HepG2 (cell line): ENCODE measurements at regions not wholly inside any gene's neighbourhood (a gene's known extent, or its start where the extent isn't known, plus 50 kb on each side); places are given as distances from the start of the nearest gene placed in this dataset.

Experiments used
- ATAC-seq: fragments of 200-7000 bp; cut with Tn5 transposase; 3 replicates; pipeline ENCODE4 v1.9.1; 2020; ENCODE audit warnings: mild to moderate bottlenecking, moderate library complexity
- BruUV-seq: library from RNA; stranded (reverse); fragments of 400-500 nt; replicated peaks from 2 replicates; lab custom pipeline; 2021; lab: Mats Ljungman, UMichigan
- CTCF ChIA-PET: fragments of 300-600 bp; formaldehyde crosslinking; extraction: SDS; loops from one replicate; lab custom pipeline; 2021; ENCODE audit warnings: low total read pairs, inconsistent platforms, low intra/inter-chr PET ratio; lab: Yijun Ruan, JAX
- POLR2A ChIA-PET: fragments of 350-600 bp; sonication (Branson Sonifier 250); formaldehyde crosslinking; loops from one replicate; lab custom pipeline; 2020; ENCODE audit warnings: antibody characterized with exemption, inconsistent platforms; lab: Yijun Ruan, JAX
- DNase-seq: peaks from one replicate; pipeline ENCODE4 v3.0.0-alpha.2; 2015; ENCODE audit warnings: low spot score
- FAIRE-seq: peaks from 3 replicates; lab custom pipeline; 2011; peaks lifted over from hg19 to GRCh38; lab: Jason Lieb, UNC
- H2AFZ ChIP-seq: one replicate; pipeline ENCODE4 v1.6.1; 2011; ENCODE audit warnings: low read length, inconsistent platforms
- H3K27ac ChIP-seq: fragments of 300-600 bp; 3 replicates; pipeline ENCODE4 v1.8.0; 2011; ENCODE audit warnings: mixed run types, mild to moderate bottlenecking, mixed read lengths, low read length, inconsistent platforms; ENCODE audit not compliant: insufficient read depth; ENCODE audit errors: extremely low read length
- H3K27me3 ChIP-seq, 2 experiments: fragments of 200-600 bp in 1 of 2; 2 replicates in 1 of 2; 3 replicates in 1 of 2; pipeline versions ENCODE4 v1.6.0 to v1.8.0; 2011; ENCODE audit warnings: low read length in 2 of 2, mild to moderate bottlenecking in 2 of 2, moderate library complexity in 2 of 2, inconsistent platforms in 1 of 2; ENCODE audit not compliant: insufficient read depth in 2 of 2, control insufficient read depth in 1 of 2
- H3K36me3 ChIP-seq, 2 experiments: fragments of 200-600 bp in 1 of 2; replicated peaks in 1 of 2; 2 replicates in 1 of 2; 3 replicates in 1 of 2; pipeline versions ENCODE4 v1.5.1 to v1.8.0; 2011; ENCODE audit warnings: low read length in 2 of 2, inconsistent platforms in 1 of 2; ENCODE audit not compliant: insufficient read depth in 2 of 2, control insufficient read depth in 1 of 2
- H3K4me1 ChIP-seq: 2 replicates; pipeline ENCODE4 v1.5.1; 2012; ENCODE audit warnings: low read length, inconsistent platforms; ENCODE audit not compliant: insufficient read depth
- H3K4me2 ChIP-seq: 2 replicates; pipeline ENCODE4 v1.6.0; 2011; ENCODE audit warnings: low read depth, low read length, inconsistent platforms
- H3K4me3 ChIP-seq, 3 experiments: fragments of 200-600 bp in 1 of 3; sonication (generic), shearing (Covaris generic) in 1 of 3; replicated peaks in 1 of 3; 2 replicates each; pipeline ENCODE4 v1.5.1; 2011 to 2016; ENCODE audit warnings: low read length in 3 of 3, inconsistent platforms in 2 of 3, low read depth in 2 of 3, mild to moderate bottlenecking in 2 of 3, control low read depth in 1 of 3, mixed read lengths in 1 of 3; ENCODE audit not compliant: insufficient read depth in 1 of 3
- H3K79me2 ChIP-seq: one replicate; pipeline ENCODE4 v1.6.1; 2011; ENCODE audit warnings: low read length, inconsistent platforms; ENCODE audit not compliant: insufficient read depth
- H3K9ac ChIP-seq: 2 replicates; pipeline ENCODE4 v1.6.0; 2011; ENCODE audit warnings: mild to moderate bottlenecking, low read depth, low read length, inconsistent platforms; ENCODE audit not compliant: insufficient read depth
- H3K9me3 ChIP-seq: 2 replicates; pipeline ENCODE4 v1.5.1; 2012; ENCODE audit warnings: mild to moderate bottlenecking, low read length
- H4K20me1 ChIP-seq: 2 replicates; pipeline ENCODE4 v1.6.0; 2011; ENCODE audit warnings: inconsistent platforms, mild to moderate bottlenecking, low read length, moderate library complexity; ENCODE audit not compliant: insufficient read depth
- GLMP ChIP-seq: sonication (generic); formaldehyde crosslinking; IDR thresholded peaks from 2 replicates; pipeline ENCODE4 v1.9.0; 2021; ENCODE audit warnings: missing genetic modification reagents, mild to moderate bottlenecking, borderline replicate concordance
- ZBTB43 ChIP-seq: sonication (generic); formaldehyde crosslinking; conservative IDR thresholded peaks from 2 replicates; pipeline ENCODE4 v1.4.0; 2020; ENCODE audit warnings: missing genetic modification reagents
- ZIK1 ChIP-seq: sonication (generic); formaldehyde crosslinking; IDR thresholded peaks from 2 replicates; pipeline ENCODE4 v1.5.0; 2020; ENCODE audit warnings: mild to moderate bottlenecking, low read depth, missing genetic modification reagents, borderline replicate concordance
- ZKSCAN5 ChIP-seq: sonication (generic); formaldehyde crosslinking; IDR thresholded peaks from 2 replicates; pipeline ENCODE4 v1.5.1; 2020; ENCODE audit warnings: mild to moderate bottlenecking, missing genetic modification reagents
- ZNF562 ChIP-seq: sonication (generic); formaldehyde crosslinking; IDR thresholded peaks from 2 replicates; pipeline ENCODE4 v1.8.0; 2022; ENCODE audit warnings: missing genetic modification reagents, borderline replicate concordance
- ZNF577 ChIP-seq: sonication (generic); formaldehyde crosslinking; IDR thresholded peaks from 2 replicates; pipeline ENCODE4 v1.4.0; 2020; ENCODE audit warnings: mild to moderate bottlenecking, low read depth, missing genetic modification reagents, borderline replicate concordance
- ZNF672 ChIP-seq: sonication (generic); formaldehyde crosslinking; IDR thresholded peaks from 2 replicates; pipeline ENCODE4 v1.8.1; 2022; ENCODE audit warnings: missing genetic modification reagents
- WGBS: methylation state at CpG from one replicate; pipeline ENCODE4 v1.1.6; 2017; ENCODE audit warnings: low lambda C conversion rate; 5-methylcytosine and 5-hydroxymethylcytosine counted together
- in situ Hi-C: cut with HindIII; loops from 2 replicates; pipeline ENCODE4 v1.10.0; 2017; ENCODE audit warnings: low pct_unique_long_range_greater_than_20kb; ENCODE audit not compliant: extremely low pct_ligation_motif_present
- intact Hi-C: fragments of 100-400 bp; cut with micrococcal nuclease; formaldehyde crosslinking; loops from one replicate; pipeline ENCODE4 v1.10.0; 2022; ENCODE audit not compliant: unreplicated experiment
- TF ChIP-seq, protein P1 (sequence below), 2 experiments: fragments of 450-650 bp in 1 of 2; sonication (generic) in 1 of 2; formaldehyde crosslinking; IDR thresholded peaks; 2 replicates each; pipeline versions ENCODE4 v1.5.0 to v1.8.0; 2020 to 2022; ENCODE audit warnings: mild to moderate bottlenecking in 1 of 2, missing genetic modification reagents in 1 of 2
- TF ChIP-seq, protein P2 (sequence below): sonication (generic); formaldehyde crosslinking; IDR thresholded peaks from 2 replicates; pipeline ENCODE4 v1.4.0; 2020; ENCODE audit warnings: mild to moderate bottlenecking, missing genetic modification reagents, borderline replicate concordance

GRCh38 chr5:40395251-40395650 lies 284.5 kb upstream of the PTGER4 start (continued):
- TF ChIP-seq ZNF577 (CRISPR knock-in tag) (no peak), ZIK1 (no peak)
- TF ChIP-seq, protein P1, sequence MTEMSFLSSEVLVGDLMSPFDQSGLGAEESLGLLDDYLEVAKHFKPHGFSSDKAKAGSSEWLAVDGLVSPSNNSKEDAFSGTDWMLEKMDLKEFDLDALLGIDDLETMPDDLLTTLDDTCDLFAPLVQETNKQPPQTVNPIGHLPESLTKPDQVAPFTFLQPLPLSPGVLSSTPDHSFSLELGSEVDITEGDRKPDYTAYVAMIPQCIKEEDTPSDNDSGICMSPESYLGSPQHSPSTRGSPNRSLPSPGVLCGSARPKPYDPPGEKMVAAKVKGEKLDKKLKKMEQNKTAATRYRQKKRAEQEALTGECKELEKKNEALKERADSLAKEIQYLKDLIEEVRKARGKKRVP (CRISPR knock-in tag; IDR thresholded peaks at IDR 0.05): no peak
- TF ChIP-seq, all 625 proteins: peak for 0

- Histone ChIP-seq H2AFZ (no peak overlapping the region), H3K27me3 (no peaks in the 10 kb centered on the region), H3K4me1 (no peaks in the 10 kb centered on the region), H3K27ac (no peak overlapping the region), H3K4me3 (no peak overlapping the region), H4K20me1 (no peaks in the 10 kb centered on the region), H3K36me3 (no peaks in the 10 kb centered on the region), H3K79me2 (no peaks in the 10 kb centered on the region), H3K4me2 (no peak overlapping the region), H3K9ac (no peak overlapping the region), H3K9me3 (no peaks in the 10 kb centered on the region)
- WGBS: 36% methylated on average over 4 of the region's 4 CpGs
- FAIRE-seq: no peak
- in situ Hi-C loops: no loop called here
- DNase-seq: no peak
- no TSS peak for BruUV-seq
- intact Hi-C loops: no loop called here
- ATAC-seq: no peak
- POLR2A ChIA-PET: no interaction called here
- CTCF ChIA-PET: no interaction called here
- TF ChIP-seq GLMP (CRISPR knock-in tag): no peak
- TF ChIP-seq ZNF562: no peak
- TF ChIP-seq, protein P2, sequence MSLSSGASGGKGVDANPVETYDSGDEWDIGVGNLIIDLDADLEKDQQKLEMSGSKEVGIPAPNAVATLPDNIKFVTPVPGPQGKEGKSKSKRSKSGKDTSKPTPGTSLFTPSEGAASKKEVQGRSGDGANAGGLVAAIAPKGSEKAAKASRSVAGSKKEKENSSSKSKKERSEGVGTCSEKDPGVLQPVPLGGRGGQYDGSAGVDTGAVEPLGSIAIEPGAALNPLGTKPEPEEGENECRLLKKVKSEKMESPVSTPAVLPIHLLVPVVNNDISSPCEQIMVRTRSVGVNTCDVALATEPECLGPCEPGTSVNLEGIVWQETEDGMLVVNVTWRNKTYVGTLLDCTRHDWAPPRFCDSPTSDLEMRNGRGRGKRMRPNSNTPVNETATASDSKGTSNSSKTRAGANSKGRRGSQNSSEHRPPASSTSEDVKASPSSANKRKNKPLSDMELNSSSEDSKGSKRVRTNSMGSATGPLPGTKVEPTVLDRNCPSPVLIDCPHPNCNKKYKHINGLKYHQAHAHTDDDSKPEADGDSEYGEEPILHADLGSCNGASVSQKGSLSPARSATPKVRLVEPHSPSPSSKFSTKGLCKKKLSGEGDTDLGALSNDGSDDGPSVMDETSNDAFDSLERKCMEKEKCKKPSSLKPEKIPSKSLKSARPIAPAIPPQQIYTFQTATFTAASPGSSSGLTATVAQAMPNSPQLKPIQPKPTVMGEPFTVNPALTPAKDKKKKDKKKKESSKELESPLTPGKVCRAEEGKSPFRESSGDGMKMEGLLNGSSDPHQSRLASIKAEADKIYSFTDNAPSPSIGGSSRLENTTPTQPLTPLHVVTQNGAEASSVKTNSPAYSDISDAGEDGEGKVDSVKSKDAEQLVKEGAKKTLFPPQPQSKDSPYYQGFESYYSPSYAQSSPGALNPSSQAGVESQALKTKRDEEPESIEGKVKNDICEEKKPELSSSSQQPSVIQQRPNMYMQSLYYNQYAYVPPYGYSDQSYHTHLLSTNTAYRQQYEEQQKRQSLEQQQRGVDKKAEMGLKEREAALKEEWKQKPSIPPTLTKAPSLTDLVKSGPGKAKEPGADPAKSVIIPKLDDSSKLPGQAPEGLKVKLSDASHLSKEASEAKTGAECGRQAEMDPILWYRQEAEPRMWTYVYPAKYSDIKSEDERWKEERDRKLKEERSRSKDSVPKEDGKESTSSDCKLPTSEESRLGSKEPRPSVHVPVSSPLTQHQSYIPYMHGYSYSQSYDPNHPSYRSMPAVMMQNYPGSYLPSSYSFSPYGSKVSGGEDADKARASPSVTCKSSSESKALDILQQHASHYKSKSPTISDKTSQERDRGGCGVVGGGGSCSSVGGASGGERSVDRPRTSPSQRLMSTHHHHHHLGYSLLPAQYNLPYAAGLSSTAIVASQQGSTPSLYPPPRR (CRISPR knock-in tag): no peak
- TF ChIP-seq ZNF672: no peak
- no peak for TF ChIP-seq ZBTB43 (CRISPR knock-in tag)
- no peak for TF ChIP-seq ZKSCAN5 (CRISPR knock-in tag)
Observed at GRCh38 chr5:40394698-40395097, 285.0 kb upstream of the PTGER4 start.
